ENCODE measurements at regions not wholly inside any gene's neighbourhood (a gene's known extent, or its start where the extent isn't known, plus 50 kb on each side); places are given as distances from the start of the nearest gene placed in this dataset.

DNA sequence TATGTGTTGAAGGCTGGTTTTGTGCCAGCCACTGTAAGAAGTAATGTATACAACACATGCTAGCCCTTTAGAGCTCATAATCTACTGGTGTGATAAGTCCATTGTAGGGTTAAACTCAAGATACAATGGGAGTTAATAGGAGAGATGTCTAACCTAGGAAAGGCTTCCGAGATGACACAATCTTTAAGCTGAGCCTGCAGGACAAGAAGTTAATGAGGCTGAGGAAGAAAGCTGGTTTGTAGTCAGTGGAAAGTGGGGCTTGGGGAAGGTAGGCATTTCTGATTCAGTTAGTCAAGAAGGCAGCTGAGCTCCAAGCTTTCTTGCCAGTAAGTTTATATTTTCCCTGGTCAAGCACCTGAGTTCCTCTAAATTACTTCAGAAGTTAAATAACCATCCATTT lies 83.0 kb upstream of the TGFBR2 start:
- TF ChIP-seq, protein P1, sequence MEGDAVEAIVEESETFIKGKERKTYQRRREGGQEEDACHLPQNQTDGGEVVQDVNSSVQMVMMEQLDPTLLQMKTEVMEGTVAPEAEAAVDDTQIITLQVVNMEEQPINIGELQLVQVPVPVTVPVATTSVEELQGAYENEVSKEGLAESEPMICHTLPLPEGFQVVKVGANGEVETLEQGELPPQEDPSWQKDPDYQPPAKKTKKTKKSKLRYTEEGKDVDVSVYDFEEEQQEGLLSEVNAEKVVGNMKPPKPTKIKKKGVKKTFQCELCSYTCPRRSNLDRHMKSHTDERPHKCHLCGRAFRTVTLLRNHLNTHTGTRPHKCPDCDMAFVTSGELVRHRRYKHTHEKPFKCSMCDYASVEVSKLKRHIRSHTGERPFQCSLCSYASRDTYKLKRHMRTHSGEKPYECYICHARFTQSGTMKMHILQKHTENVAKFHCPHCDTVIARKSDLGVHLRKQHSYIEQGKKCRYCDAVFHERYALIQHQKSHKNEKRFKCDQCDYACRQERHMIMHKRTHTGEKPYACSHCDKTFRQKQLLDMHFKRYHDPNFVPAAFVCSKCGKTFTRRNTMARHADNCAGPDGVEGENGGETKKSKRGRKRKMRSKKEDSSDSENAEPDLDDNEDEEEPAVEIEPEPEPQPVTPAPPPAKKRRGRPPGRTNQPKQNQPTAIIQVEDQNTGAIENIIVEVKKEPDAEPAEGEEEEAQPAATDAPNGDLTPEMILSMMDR (IDR thresholded peaks at IDR 0.05), result no peak
- no peak for TF ChIP-seq ZFX (IDR thresholded peaks at IDR 0.05; ENCODE audit: borderline replicate concordance)
- no peak overlapping the region for H3K27ac ChIP-seq

DNA sequence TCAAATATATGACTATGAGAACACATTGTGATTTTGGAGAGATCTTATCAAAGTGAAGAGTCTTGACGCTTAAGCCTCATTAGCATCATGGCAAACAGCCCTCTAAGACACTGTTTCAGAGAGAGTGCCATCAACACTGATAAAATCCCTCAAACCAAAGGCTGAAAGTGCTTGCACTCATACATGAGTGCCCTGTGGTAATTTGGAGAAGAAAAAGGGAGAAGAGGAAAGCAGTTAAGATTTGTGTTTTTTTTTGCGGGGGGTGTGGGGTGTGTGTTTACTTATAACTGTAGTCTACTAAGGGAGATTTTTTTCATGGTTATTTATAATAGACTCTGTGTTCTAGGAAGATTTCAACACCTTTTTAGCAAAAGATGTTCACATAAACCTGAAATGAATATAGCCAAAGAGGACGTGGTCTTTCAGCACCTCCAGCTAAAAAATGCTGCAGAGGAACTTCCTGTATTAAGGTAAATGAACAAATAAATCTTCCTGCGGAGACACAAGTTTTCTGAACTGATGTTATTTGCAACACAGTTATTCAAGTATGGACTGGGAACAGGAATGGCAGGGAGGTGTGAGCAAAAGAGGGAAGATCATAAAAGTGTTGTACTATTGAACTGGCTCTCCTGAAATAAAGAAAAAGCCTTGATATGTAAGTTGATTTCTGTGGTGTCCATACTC lies 81.9 kb upstream of the TGFBR2 start:
- no peak overlapping the region for H3K27ac ChIP-seq
- TF ChIP-seq ZFX (IDR thresholded peaks at IDR 0.05; ENCODE audit: borderline replicate concordance), result no peak
- TF ChIP-seq, protein P1 (IDR thresholded peaks at IDR 0.05), result no peak

DNA sequence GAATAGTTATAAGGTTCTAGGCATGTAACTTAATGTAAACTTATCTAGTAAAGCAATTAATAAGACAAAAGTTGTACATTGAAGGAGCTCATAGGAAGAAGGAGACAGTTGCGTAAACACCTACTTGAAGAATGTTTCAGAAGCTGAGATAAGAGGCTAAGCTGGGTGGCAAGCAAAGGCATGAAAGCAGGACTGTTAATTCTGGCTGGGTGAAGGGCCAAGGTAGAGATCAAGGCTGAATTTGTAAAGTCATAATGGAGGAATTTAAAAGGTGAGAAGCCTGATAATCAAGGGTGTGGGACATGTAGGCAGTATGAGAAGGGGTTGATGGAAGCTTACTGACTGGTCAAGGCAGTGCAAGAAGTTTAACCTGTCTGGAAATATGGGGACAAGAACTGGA lies 80.4 kb upstream of the TGFBR2 start:
- no peak overlapping the region for H3K27ac ChIP-seq
- TF ChIP-seq, protein P1 (IDR thresholded peaks at IDR 0.05), result no peak
- no peak for TF ChIP-seq ZFX (IDR thresholded peaks at IDR 0.05; ENCODE audit: borderline replicate concordance)

DNA sequence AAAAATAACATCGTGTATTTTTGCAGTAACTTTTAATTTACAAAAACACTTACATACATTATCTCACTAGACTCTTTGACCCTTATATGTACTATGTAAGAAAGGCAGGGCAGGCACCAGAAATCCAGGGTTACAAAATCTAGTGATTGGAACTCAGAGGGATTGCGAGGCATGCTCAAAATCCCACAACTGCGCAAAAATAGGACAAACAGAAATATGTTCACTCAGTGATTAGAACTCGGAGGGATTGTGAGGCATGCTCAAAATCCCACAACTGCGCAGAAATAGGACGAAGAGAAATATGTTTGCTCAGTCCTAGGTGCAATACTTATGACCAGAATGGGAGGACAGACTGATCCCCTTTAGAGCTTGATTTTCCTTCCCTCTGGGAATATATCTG lies 79.2 kb upstream of the TGFBR2 start:
- TF ChIP-seq, protein P1 (IDR thresholded peaks at IDR 0.05), result no peak
- no peak for TF ChIP-seq ZFX (IDR thresholded peaks at IDR 0.05; ENCODE audit: borderline replicate concordance)
- H3K27ac ChIP-seq, result no peak overlapping the region

DNA sequence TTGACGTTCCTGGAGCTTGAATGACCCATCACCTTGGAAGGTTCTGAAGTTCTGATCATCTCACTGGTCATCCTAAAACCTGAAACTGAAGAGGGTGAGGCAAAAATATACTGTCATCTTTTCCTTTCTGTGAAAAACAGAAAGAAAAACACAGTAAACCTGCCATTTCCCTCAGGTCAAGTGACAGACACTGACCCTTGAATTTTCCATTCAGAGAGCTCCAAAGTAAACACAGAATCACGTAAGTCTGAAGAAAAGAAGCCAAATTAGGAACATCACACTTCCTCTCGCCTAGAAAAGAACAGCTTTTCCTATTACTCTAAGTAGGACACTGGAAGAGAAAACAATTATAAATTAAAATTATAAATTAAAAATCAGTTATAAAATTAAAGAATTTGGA lies 78.7 kb upstream of the TGFBR2 start:
- H3K27ac ChIP-seq, result no peak overlapping the region
- no peak for TF ChIP-seq ZFX (IDR thresholded peaks at IDR 0.05; ENCODE audit: borderline replicate concordance)
- TF ChIP-seq, protein P1 (IDR thresholded peaks at IDR 0.05), result no peak

GRCh38 chr3:30530084-30530483 lies 76.3 kb upstream of the TGFBR2 start:
- H3K27ac ChIP-seq, result no peak overlapping the region
- TF ChIP-seq, protein P1 (IDR thresholded peaks at IDR 0.05), result no peak
- TF ChIP-seq ZFX (IDR thresholded peaks at IDR 0.05; ENCODE audit: borderline replicate concordance), result no peak

- no peak overlapping the region for H3K27ac ChIP-seq
Measured at GRCh38 chr3:30531017-30531570, 75.3 kb upstream of the TGFBR2 start.

More at GRCh38 chr3:30531017-30531570, 75.3 kb upstream of the TGFBR2 start:
- TF ChIP-seq ZFX (IDR thresholded peaks at IDR 0.05; ENCODE audit: borderline replicate concordance), result no peak
- TF ChIP-seq, protein P1 (IDR thresholded peaks at IDR 0.05), result no peak

Measured in 22Rv1 (cell line).